Activated B cell treated with CpG ODN at 0.5 μM for 24 hours (primary cell): ENCODE measurements at regions not wholly inside any gene's neighbourhood (a gene's known extent, or its start where the extent isn't known, plus 50 kb on each side); places are given as distances from the start of the nearest gene placed in this dataset.

Source experiments
- ATAC-seq: fragments of 200-7000 bp; cut with Tn5 transposase; one replicate; pipeline ENCODE4 v1.10.0; 2021; ENCODE audit warnings: low read depth, mild to moderate bottlenecking, moderate library complexity
- CTCF ChIA-PET: fragments of 350-600 bp; sonication (Branson Sonifier 250); formaldehyde crosslinking; loops from one replicate; lab custom pipeline; 2021; ENCODE audit warnings: antibody characterized with exemption; lab: Charles Lee
- POLR2A ChIA-PET: fragments of 350-600 bp; sonication (Branson Sonifier 250); formaldehyde crosslinking; loops from one replicate; lab custom pipeline; 2021; ENCODE audit warnings: antibody characterized with exemption; lab: Charles Lee
- DNase-seq: peaks from one replicate; pipeline ENCODE4 v3.0.0; 2022
- H3K27ac Mint-ChIP-seq: one replicate; pipeline ENCODE4 v1.8.0; 2020; ENCODE audit warnings: mixed read lengths
- H3K27me3 Mint-ChIP-seq: one replicate; pipeline ENCODE4 v1.8.0; 2021; ENCODE audit warnings: mixed read lengths
- H3K36me3 Mint-ChIP-seq: one replicate; pipeline ENCODE4 v1.8.0; 2021; ENCODE audit warnings: low read depth, mixed read lengths
- H3K4me1 Mint-ChIP-seq: one replicate; pipeline ENCODE4 v1.8.0; 2021; ENCODE audit warnings: mixed read lengths
- H3K4me3 Mint-ChIP-seq: one replicate; pipeline ENCODE4 v1.8.0; 2020; ENCODE audit warnings: mild to moderate bottlenecking, mixed read lengths
- H3K9me3 Mint-ChIP-seq: one replicate; pipeline ENCODE4 v1.8.0; 2020; ENCODE audit warnings: mixed read lengths
- CTCF ChIP-seq: fragments of 200-600 bp; IDR thresholded peaks from one replicate; pipeline ENCODE4 v1.8.0; 2022; ENCODE audit warnings: antibody characterized with exemption, mild to moderate bottlenecking
- intact Hi-C: fragments of 100-400 bp; cut with micrococcal nuclease; formaldehyde crosslinking; loops from one replicate; pipeline ENCODE4 v1.15.1; 2024

- Mint-ChIP-seq H3K9me3 (no peaks in the 10 kb centered on the region), H3K36me3 (no peaks in the 10 kb centered on the region), H3K4me3 (no peak overlapping the region), H3K27ac (no peak overlapping the region), H3K4me1 (no peaks in the 10 kb centered on the region), H3K27me3 (no peaks in the 10 kb centered on the region)
- POLR2A ChIA-PET: no interaction called here
- TF ChIP-seq CTCF: no peak
- intact Hi-C loops: no loop called here
- DNase-seq (no peak), ATAC-seq (no peak)
- CTCF ChIA-PET: no interaction called here
Measured at GRCh38 chr5:82387819-82388166, 109.6 kb upstream of the RPS23 start.

GRCh38 chr5:82387001-82387818 lies 109.1 kb upstream of the RPS23 start:
- DNase-seq: no peak
- Mint-ChIP-seq H3K4me3 (no peak overlapping the region), H3K4me1 (no peaks in the 10 kb centered on the region), H3K27ac (no peak overlapping the region), H3K9me3 (no peaks in the 10 kb centered on the region), H3K36me3 (no peaks in the 10 kb centered on the region), H3K27me3 (no peaks in the 10 kb centered on the region)
- ChIA-PET CTCF (no interaction called here), POLR2A (no interaction called here)
- no peak for TF ChIP-seq CTCF
- intact Hi-C loops: no loop called here
- no peak for ATAC-seq

- Mint-ChIP-seq H3K36me3 (no peaks in the 10 kb centered on the region), H3K27ac (no peak overlapping the region), H3K4me1 (no peaks in the 10 kb centered on the region), H3K4me3 (no peak overlapping the region), H3K27me3 (no peaks in the 10 kb centered on the region), H3K9me3 (no peaks in the 10 kb centered on the region)
- DNase-seq (no peak), ATAC-seq (no peak)
- TF ChIP-seq CTCF: no peak
- intact Hi-C loops: no loop called here
- ChIA-PET POLR2A (no interaction called here), CTCF (no interaction called here)
Measured at GRCh38 chr5:82386576-82386975, 108.4 kb upstream of the RPS23 start.

- H3K4me1 Mint-ChIP-seq: no peaks in the 10 kb centered on the region
- POLR2A ChIA-PET: no interaction called here
- no peaks in the 10 kb centered on the region for H3K9me3 Mint-ChIP-seq
- ATAC-seq (no peak), DNase-seq (no peak)
- TF ChIP-seq CTCF: no peak
- CTCF ChIA-PET: no interaction called here
- intact Hi-C loops: no loop called here
- H3K4me3 Mint-ChIP-seq: no peak overlapping the region
- H3K27me3 Mint-ChIP-seq: no peaks in the 10 kb centered on the region
- no peaks in the 10 kb centered on the region for H3K36me3 Mint-ChIP-seq
- H3K27ac Mint-ChIP-seq: no peak overlapping the region
Measured at GRCh38 chr5:82384034-82384750, 106.0 kb upstream of the RPS23 start.

- CTCF ChIA-PET: no interaction called here
- no peak overlapping the region for H3K27ac Mint-ChIP-seq
- H3K4me1 Mint-ChIP-seq: no peaks in the 10 kb centered on the region
- no peaks in the 10 kb centered on the region for H3K9me3 Mint-ChIP-seq
- H3K27me3 Mint-ChIP-seq: no peaks in the 10 kb centered on the region
- POLR2A ChIA-PET: no interaction called here
- no peaks in the 10 kb centered on the region for H3K36me3 Mint-ChIP-seq
- intact Hi-C loops: no loop called here
- DNase-seq: no peak
- no peak for ATAC-seq
- no peak overlapping the region for H3K4me3 Mint-ChIP-seq
- TF ChIP-seq CTCF: no peak
Measured at GRCh38 chr5:82381591-82381990, 103.4 kb upstream of the RPS23 start.
